ENCODE measurements at regions not wholly inside any gene's neighbourhood (a gene's known extent, or its start where the extent isn't known, plus 50 kb on each side); places are given as distances from the start of the nearest gene placed in this dataset.
"Not testable (repeated sequence)": the region's sequence is repeated elsewhere in the genome, so short reads cannot be mapped to it uniquely, and the experiment has no call there.

DNA sequence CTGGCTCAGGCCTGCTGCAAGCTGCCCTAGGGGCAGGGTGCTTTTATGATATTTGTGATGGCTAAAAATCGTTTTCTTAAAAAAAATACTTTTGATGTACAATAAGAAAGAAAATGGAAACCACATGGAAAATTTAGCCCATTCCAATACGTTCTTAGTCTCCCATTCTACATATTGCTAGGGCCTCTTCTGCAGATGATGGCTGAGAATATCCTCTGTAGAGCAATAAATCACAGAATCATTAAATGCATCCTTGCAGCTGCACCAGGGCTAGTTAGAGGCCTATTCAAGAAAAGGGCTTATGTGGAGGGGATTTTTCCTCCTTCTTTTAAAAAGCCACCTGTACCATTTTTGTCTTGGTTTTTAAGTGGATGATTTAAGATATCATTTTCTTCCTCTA, 97.6 kb upstream of the C1GALT1C1 start:
- H3K27me3 Mint-ChIP-seq (ENCODE audit: low read depth): no peaks in the 10 kb centered on the region
- H3K4me3 Mint-ChIP-seq (ENCODE audit: low read depth): no peak overlapping the region
- DNase-seq (ENCODE audit: low spot score): no peak
- no peaks in the 10 kb centered on the region for H3K9me3 Mint-ChIP-seq
- no peaks in the 10 kb centered on the region for H3K36me3 Mint-ChIP-seq (ENCODE audit: low read depth)
- peaks cover 7% of the 10 kb centered on the region for H3K4me1 Mint-ChIP-seq (ENCODE audit: low read depth)
- no peak overlapping the region for H3K27ac Mint-ChIP-seq
- intact Hi-C loops (cut with micrococcal nuclease): no loop called here

DNA sequence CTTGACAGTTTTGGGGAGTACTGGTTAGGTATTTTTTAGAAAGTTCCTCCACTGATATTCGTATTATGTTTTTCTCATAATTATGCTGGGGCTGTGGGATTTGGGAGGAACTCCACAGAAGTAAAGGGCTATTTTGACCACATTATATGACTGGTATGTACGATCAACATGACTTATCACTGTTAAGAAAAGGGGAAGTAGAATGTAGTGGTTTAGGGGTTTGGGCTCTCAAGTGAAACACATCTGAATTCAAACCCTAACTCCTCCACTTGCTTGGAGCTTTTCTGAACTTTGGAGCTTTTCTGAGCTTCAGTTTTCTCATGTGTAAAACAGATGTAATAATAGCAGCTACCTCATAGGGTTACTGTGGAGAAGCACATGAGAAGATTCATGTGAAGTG, 96.4 kb upstream of the C1GALT1C1 start:
- no peak for DNase-seq (ENCODE audit: low spot score)
- no peak overlapping the region for H3K4me3 Mint-ChIP-seq (ENCODE audit: low read depth)
- no peak overlapping the region for H3K27ac Mint-ChIP-seq
- intact Hi-C loops (cut with micrococcal nuclease): no loop called here
- H3K9me3 Mint-ChIP-seq: peaks cover 3% of the 10 kb centered on the region
- H3K36me3 Mint-ChIP-seq (ENCODE audit: low read depth): no peaks in the 10 kb centered on the region
- no peaks in the 10 kb centered on the region for H3K27me3 Mint-ChIP-seq (ENCODE audit: low read depth)
- H3K4me1 Mint-ChIP-seq (ENCODE audit: low read depth): peaks cover 7% of the 10 kb centered on the region

DNA sequence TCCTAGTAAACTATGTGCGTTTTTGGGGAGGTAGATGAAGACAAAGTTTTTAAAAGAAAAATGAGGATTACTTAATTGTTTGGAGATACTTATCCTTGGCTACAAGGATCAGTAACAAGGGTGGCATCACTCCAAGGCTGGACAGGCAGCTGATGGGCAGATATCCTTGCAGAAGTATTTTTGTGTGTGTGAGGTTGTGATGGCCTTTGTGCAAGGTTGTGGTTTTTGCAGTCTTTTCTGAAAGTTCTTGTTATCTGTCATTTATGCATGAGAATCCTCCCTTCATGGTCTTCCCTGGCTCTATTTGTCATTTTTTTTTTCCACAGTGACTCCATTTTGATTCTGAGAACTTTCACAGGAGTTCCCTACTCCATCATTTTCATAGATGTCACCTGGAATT, 96.0 kb upstream of the C1GALT1C1 start:
- Mint-ChIP-seq H3K27ac (no peak overlapping the region), H3K4me3 (ENCODE audit: low read depth) (no peak overlapping the region), H3K27me3 (ENCODE audit: low read depth) (no peaks in the 10 kb centered on the region), H3K4me1 (ENCODE audit: low read depth) (peaks cover 7% of the 10 kb centered on the region), H3K36me3 (ENCODE audit: low read depth) (no peaks in the 10 kb centered on the region), H3K9me3 (peaks cover 4% of the 10 kb centered on the region)
- intact Hi-C loops (cut with micrococcal nuclease): no loop called here
- no peak for DNase-seq (ENCODE audit: low spot score)

DNA sequence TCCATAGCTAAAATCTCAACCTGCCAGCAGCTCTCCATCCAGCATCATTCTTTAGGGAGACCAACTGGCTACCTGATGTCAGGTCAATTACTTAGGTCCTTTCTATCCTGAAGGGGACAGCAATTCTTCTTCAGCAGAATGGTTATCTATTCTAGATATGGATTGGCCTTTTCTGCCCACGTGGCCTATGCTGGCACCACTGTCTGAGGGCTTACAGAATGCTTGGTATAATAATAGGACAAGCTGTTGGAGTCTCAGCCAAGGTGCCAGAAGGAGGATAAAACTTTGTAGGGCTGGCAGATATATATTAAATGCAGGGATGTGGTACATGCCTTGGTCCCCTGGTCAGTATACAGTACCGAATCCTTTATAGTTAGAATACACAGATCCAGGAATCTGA, 89.8 kb upstream of the C1GALT1C1 start:
- Mint-ChIP-seq H3K27me3 (ENCODE audit: low read depth) (no peaks in the 10 kb centered on the region), H3K4me3 (ENCODE audit: low read depth) (no peak overlapping the region), H3K36me3 (ENCODE audit: low read depth) (no peaks in the 10 kb centered on the region), H3K27ac (no peak overlapping the region), H3K4me1 (ENCODE audit: low read depth) (no peaks in the 10 kb centered on the region), H3K9me3 (peaks cover 4% of the 10 kb centered on the region)
- DNase-seq (ENCODE audit: low spot score): no peak
- intact Hi-C loops (cut with micrococcal nuclease): no loop called here

DNA sequence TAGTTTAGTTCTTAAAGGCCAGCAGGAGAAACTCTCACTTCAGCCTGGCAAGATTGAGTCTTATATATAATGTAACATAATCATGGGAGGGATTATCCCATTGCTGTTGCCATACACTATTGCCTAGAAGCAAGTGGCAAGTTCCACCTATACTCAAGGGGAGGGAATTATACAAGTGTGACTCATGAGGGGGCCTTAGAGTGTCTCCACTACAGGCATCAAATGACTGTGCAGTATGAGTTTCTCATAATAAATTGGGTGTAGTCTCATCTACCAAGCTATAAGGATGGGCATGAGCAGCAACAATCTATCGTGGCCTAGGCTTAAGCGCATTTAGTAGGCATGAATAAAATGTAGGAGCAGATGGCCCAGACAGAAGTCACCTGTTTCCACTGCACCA, 89.1 kb upstream of the C1GALT1C1 start:
- H3K36me3 Mint-ChIP-seq (ENCODE audit: low read depth): no peaks in the 10 kb centered on the region
- H3K27me3 Mint-ChIP-seq (ENCODE audit: low read depth): no peaks in the 10 kb centered on the region
- H3K27ac Mint-ChIP-seq: no peak overlapping the region
- no peak overlapping the region for H3K4me3 Mint-ChIP-seq (ENCODE audit: low read depth)
- H3K4me1 Mint-ChIP-seq (ENCODE audit: low read depth): no peaks in the 10 kb centered on the region
- H3K9me3 Mint-ChIP-seq: peaks cover 4% of the 10 kb centered on the region
- intact Hi-C loops (cut with micrococcal nuclease): no loop called here
- DNase-seq (ENCODE audit: low spot score): no peak

DNA sequence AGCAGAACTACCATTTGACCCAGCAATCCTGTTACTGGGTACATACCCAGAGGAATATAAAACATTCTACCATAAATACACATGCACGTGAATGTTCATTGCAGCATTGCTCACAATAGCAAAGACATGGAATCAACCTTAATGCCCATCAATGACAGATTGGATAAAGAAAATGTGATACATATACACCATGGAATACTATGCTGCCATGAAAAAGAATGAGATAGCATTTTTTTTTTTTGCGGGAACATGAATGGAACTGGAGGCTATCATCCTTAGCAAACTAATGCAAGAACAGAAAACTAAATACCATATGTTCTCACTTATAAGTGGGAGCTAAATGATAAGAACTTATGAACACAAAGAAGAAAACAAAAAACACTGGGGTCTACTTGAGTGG, 72.5 kb upstream of the C1GALT1C1 start:
- H3K27me3 Mint-ChIP-seq (ENCODE audit: low read depth); DNase-seq (ENCODE audit: low spot score); H3K4me1 Mint-ChIP-seq (ENCODE audit: low read depth); intact Hi-C loops (cut with micrococcal nuclease); H3K4me3 Mint-ChIP-seq (ENCODE audit: low read depth); H3K27ac Mint-ChIP-seq: not testable (repeated sequence)
- Mint-ChIP-seq H3K36me3 (ENCODE audit: low read depth) (peaks cover 24% of the 10 kb centered on the region), H3K9me3 (peaks cover 21% of the 10 kb centered on the region)

DNA sequence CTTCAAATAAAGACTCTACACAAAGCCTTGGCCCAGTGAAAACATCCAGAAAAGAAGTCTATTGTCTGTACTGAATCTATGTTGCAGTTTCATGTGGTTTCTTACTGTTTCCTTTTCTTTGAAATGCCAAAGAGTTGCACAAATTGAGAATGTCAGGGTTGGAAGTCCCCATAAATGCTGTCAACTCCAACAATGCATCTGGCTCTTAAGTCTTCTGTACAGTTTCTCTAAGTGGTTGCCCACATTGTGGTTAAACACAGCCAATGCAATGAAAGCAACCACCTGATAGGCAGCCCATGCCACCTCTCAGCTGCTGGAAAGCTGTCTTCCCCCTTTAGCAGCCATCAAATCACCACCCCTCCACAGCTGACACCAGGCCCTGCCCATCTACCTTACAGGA, 67.2 kb upstream of the C1GALT1C1 start:
- no peaks in the 10 kb centered on the region for H3K27me3 Mint-ChIP-seq (ENCODE audit: low read depth)

DNA sequence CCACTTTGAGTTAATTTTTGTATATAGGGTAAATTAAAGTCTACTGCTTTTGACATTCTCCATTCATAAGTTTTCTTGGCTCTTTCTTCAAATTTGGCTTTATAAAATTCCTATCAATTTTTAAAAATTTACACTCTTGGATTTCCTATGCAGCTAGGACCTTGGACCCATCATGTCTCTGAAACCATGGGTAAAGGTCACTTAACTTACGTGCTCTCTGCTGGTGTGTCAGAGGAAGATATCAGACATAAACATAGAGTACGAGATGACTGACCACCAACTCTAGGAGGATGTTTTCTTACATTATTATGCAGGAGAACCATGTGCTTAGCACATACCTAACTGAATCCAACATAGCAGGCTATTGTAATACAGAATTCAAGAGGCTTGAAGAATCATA, 62.5 kb upstream of the C1GALT1C1 start:
- DNase-seq (ENCODE audit: low spot score): no peak
- intact Hi-C loops (cut with micrococcal nuclease): loop anchor here (10.0 kb wide), 1 partner anchor 68 kb away; no protein-coding TSS in a partner anchor
- H3K27ac Mint-ChIP-seq: no peak overlapping the region
- no peaks in the 10 kb centered on the region for H3K27me3 Mint-ChIP-seq (ENCODE audit: low read depth)
- peaks cover 6% of the 10 kb centered on the region for H3K36me3 Mint-ChIP-seq (ENCODE audit: low read depth)
- no peak overlapping the region for H3K4me3 Mint-ChIP-seq (ENCODE audit: low read depth)
- peaks cover 1% of the 10 kb centered on the region for H3K9me3 Mint-ChIP-seq
- peaks cover 21% of the 10 kb centered on the region for H3K4me1 Mint-ChIP-seq (ENCODE audit: low read depth)

More for the DNA sequence above, 67.2 kb upstream of the C1GALT1C1 start:
- H3K27ac Mint-ChIP-seq: peak overlapping the region; percentile 89
- H3K4me1 Mint-ChIP-seq (ENCODE audit: low read depth): peaks cover 15% of the 10 kb centered on the region
- intact Hi-C loops (cut with micrococcal nuclease): loop anchor here (1.0 to 10.0 kb wide), 3 partner anchors 40 to 612 kb away; no protein-coding TSS in a partner anchor
- peaks cover 30% of the 10 kb centered on the region for H3K36me3 Mint-ChIP-seq (ENCODE audit: low read depth)
- peak; percentile 46 for DNase-seq (ENCODE audit: low spot score)
- peak overlapping the region; percentile 24 for H3K4me3 Mint-ChIP-seq (ENCODE audit: low read depth)
- peaks cover 23% of the 10 kb centered on the region for H3K9me3 Mint-ChIP-seq

DNA sequence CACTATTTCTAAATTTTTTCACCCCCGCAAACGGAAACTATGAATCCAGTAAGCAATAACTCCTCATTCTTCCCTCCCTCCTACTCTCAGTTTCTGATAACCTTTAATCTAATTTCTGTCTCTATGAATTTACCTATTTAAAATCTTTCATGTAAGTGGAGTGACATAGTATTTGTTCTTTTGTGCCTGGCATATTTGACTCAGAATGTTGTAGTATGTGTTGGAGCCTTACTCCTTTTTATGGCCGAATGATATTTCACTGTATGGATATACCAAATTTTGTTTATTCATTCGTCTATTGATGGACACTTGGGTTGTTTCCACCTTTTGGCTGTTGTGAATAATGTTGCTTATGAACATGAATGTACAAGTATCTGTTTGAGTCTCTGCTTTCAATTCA, 61.1 kb upstream of the C1GALT1C1 start:
- H3K36me3 Mint-ChIP-seq (ENCODE audit: low read depth): no peaks in the 10 kb centered on the region
- no peaks in the 10 kb centered on the region for H3K9me3 Mint-ChIP-seq
- H3K27me3 Mint-ChIP-seq (ENCODE audit: low read depth): no peaks in the 10 kb centered on the region
- H3K27ac Mint-ChIP-seq: no peak overlapping the region
- DNase-seq (ENCODE audit: low spot score): no peak
- intact Hi-C loops (cut with micrococcal nuclease): loop anchor here (10.0 kb wide), 1 partner anchor 66 kb away; no protein-coding TSS in a partner anchor
- H3K4me1 Mint-ChIP-seq (ENCODE audit: low read depth): peaks cover 7% of the 10 kb centered on the region
- H3K4me3 Mint-ChIP-seq (ENCODE audit: low read depth): no peak overlapping the region

DNA sequence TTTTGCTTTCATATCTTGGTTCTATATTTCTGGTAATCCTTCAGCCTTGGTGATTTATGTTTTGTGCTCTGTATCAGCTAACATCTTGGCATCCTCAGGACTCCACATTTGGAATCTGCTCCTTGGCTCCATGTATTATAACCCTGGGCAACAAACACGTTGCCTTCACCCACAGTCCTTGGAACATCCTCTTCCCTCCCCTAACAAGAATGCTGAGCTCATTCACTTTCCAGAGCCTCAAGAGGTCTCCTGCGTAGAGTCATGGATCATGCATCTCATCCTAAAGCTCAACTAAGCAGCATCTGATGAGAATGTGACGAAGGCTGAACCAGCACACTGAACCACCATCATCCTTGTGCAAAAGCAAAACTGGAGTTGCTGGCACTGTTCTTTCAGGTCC, 60.5 kb upstream of the C1GALT1C1 start:
- Mint-ChIP-seq H3K9me3 (no peaks in the 10 kb centered on the region), H3K36me3 (ENCODE audit: low read depth) (no peaks in the 10 kb centered on the region), H3K4me3 (ENCODE audit: low read depth) (no peak overlapping the region), H3K27me3 (ENCODE audit: low read depth) (no peaks in the 10 kb centered on the region), H3K27ac (no peak overlapping the region), H3K4me1 (ENCODE audit: low read depth) (peaks cover 7% of the 10 kb centered on the region)
- intact Hi-C loops (cut with micrococcal nuclease): loop anchor here (10.0 kb wide), 1 partner anchor 66 kb away; no protein-coding TSS in a partner anchor
- no peak for DNase-seq (ENCODE audit: low spot score)

DNA sequence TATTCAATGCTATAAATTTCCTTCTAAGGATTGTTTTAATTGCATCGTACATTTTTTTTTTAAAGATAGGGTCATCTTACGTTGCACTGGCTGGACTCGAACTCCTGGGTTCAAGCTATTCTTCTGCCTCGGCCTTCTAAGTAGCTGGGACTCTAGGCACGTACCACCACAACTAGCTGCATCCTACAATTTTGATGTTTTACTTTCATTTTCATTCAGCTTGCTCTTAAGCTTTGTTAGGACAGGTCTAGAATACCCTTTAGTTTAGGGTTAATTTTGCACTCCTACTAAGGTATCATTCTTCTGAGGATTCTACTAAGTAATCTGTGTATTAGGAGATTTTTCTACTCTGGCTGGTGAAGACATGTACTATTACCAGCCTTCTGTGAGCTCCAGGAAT, 50.2 kb upstream of the C1GALT1C1 start:
- H3K9me3 Mint-ChIP-seq: peaks cover 22% of the 10 kb centered on the region
- no peaks in the 10 kb centered on the region for H3K27me3 Mint-ChIP-seq (ENCODE audit: low read depth)
- intact Hi-C loops (cut with micrococcal nuclease): no loop called here
- DNase-seq (ENCODE audit: low spot score): no peak
- peak overlapping the region; percentile 41 for H3K27ac Mint-ChIP-seq
- H3K4me1 Mint-ChIP-seq (ENCODE audit: low read depth): peaks cover 10% of the 10 kb centered on the region
- peaks cover 6% of the 10 kb centered on the region for H3K36me3 Mint-ChIP-seq (ENCODE audit: low read depth)
- peak overlapping the region; percentile 16 for H3K4me3 Mint-ChIP-seq (ENCODE audit: low read depth)
